ENCODE measurements at regions not wholly inside any gene's neighbourhood (a gene's known extent, or its start where the extent isn't known, plus 50 kb on each side); places are given as distances from the start of the nearest gene placed in this dataset.
A peak's percentile ranks its signal among the peaks of the same experiment; 100 is the strongest.

DNA sequence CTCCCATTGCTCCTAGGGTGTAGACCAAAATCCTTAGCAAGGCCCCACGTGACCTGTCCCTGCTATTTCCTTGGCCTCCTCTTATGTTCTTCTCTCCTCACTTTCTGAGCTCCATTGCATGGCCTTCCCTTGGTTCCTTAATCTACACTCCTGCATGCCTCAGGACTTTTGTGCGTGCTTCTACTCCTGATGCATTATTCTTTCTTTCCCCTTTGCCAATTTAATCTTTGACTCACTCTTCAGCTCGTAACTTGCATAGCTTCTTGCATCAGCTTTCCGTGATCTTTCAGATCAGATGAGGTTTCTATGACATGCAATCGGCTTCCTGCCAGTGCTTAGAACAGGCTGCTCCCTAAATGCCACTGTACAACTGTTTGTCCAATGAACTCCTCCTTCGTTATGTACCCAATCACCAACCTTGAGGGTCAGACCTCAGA is 261.6 kb upstream of the CADM1 start:
- H3K36me3 ChIP-seq (replicated peaks; ENCODE audit: low read depth, low read length), result no peaks in the 10 kb centered on the region
- no peaks in the 10 kb centered on the region for H3K27me3 ChIP-seq (ENCODE audit: low read depth, low read length)
- no peak overlapping the region for H3K4me2 ChIP-seq (ENCODE audit: low read length)
- no peak overlapping the region for H3K27ac ChIP-seq (ENCODE audit: low read length)
- no peak overlapping the region for H3K4me3 ChIP-seq (ENCODE audit: low read length)
- no peak for TF ChIP-seq EZH2phosphoT487 (IDR thresholded peaks at IDR 0.05; ENCODE audit: low read depth)
- TF ChIP-seq, protein P1, sequence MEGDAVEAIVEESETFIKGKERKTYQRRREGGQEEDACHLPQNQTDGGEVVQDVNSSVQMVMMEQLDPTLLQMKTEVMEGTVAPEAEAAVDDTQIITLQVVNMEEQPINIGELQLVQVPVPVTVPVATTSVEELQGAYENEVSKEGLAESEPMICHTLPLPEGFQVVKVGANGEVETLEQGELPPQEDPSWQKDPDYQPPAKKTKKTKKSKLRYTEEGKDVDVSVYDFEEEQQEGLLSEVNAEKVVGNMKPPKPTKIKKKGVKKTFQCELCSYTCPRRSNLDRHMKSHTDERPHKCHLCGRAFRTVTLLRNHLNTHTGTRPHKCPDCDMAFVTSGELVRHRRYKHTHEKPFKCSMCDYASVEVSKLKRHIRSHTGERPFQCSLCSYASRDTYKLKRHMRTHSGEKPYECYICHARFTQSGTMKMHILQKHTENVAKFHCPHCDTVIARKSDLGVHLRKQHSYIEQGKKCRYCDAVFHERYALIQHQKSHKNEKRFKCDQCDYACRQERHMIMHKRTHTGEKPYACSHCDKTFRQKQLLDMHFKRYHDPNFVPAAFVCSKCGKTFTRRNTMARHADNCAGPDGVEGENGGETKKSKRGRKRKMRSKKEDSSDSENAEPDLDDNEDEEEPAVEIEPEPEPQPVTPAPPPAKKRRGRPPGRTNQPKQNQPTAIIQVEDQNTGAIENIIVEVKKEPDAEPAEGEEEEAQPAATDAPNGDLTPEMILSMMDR (IDR thresholded peaks at IDR 0.05; ENCODE audit: low read depth, low read length), result no peak
- no peak overlapping the region for H2AFZ ChIP-seq (ENCODE audit: low read depth, low read length)
- no peak overlapping the region for H3K9ac ChIP-seq (ENCODE audit: low read length)
- no peaks in the 10 kb centered on the region for H4K20me1 ChIP-seq (ENCODE audit: insufficient read depth, low read length)
- H3K79me2 ChIP-seq (ENCODE audit: low read length), result no peaks in the 10 kb centered on the region
- H3K4me1 ChIP-seq (ENCODE audit: low read length), result peaks cover 8% of the 10 kb centered on the region; the same call in 1 of the 2 replicates
- no peaks in the 10 kb centered on the region for H3K9me3 ChIP-seq (ENCODE audit: insufficient read depth, low read length)

DNA sequence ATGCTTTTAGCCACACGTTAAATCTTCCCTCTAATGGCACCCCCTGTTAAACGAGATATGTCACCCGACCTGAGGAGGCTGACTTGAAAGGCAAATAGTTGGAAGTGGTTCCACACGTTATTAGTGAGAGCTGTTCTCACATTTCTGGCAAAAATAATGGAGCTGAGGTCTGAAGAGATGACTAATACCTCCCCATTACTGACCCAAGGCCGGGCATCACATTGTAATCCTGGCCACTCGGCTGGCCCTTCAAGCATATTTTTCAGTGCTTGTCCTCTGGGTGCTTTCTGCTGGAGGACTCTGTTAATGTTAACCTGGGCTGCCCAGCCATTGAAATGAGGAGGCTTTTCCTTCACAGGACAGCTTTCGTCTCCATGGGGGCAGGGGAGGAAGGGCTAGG is 260.0 kb upstream of the CADM1 start:
- H2AFZ ChIP-seq (ENCODE audit: low read depth, low read length), result no peak overlapping the region
- no peaks in the 10 kb centered on the region for H3K27me3 ChIP-seq (ENCODE audit: low read depth, low read length)
- no peak overlapping the region for H3K4me3 ChIP-seq (ENCODE audit: low read length)
- no peaks in the 10 kb centered on the region for H3K79me2 ChIP-seq (ENCODE audit: low read length)
- H3K4me2 ChIP-seq (ENCODE audit: low read length), result no peak overlapping the region
- H3K27ac ChIP-seq (ENCODE audit: low read length), result no peak overlapping the region
- no peak overlapping the region for H3K9ac ChIP-seq (ENCODE audit: low read length)
- peaks cover 8% of the 10 kb centered on the region; the same call in 1 of the 2 replicates for H3K4me1 ChIP-seq (ENCODE audit: low read length)
- TF ChIP-seq, protein P1 (IDR thresholded peaks at IDR 0.05; ENCODE audit: low read depth, low read length), result no peak
- no peak for TF ChIP-seq EZH2phosphoT487 (IDR thresholded peaks at IDR 0.05; ENCODE audit: low read depth)
- H3K9me3 ChIP-seq (ENCODE audit: insufficient read depth, low read length), result no peaks in the 10 kb centered on the region
- H4K20me1 ChIP-seq (ENCODE audit: insufficient read depth, low read length), result no peaks in the 10 kb centered on the region
- H3K36me3 ChIP-seq (replicated peaks; ENCODE audit: low read depth, low read length), result no peaks in the 10 kb centered on the region

DNA sequence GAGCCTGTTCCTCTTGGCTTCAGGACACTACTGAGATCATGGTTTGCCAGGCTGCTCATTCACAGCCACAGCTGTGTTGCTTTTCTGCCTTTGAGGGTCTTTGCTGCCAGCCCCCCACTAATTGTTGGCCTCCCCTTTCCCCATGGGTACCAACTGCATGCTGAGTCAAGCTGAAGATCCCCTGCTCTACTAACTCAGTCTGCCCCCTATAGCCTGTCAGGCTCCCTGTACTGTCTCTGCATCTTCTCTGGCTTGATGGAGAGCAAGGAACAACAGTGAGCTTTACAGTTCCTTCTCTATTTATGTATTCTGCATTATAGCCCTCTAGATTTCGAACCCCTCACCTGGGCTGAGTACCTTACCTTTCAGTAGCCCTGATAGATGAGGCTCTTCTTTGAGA is 257.6 kb upstream of the CADM1 start:
- no peaks in the 10 kb centered on the region for H3K36me3 ChIP-seq (replicated peaks; ENCODE audit: low read depth, low read length)
- no peak overlapping the region for H3K27ac ChIP-seq (ENCODE audit: low read length)
- TF ChIP-seq EZH2phosphoT487 (IDR thresholded peaks at IDR 0.05; ENCODE audit: low read depth), result no peak
- TF ChIP-seq, protein P1 (IDR thresholded peaks at IDR 0.05; ENCODE audit: low read depth, low read length), result peak; percentile 11; the same call in 1 of the 2 replicates
- no peaks in the 10 kb centered on the region for H4K20me1 ChIP-seq (ENCODE audit: insufficient read depth, low read length)
- no peak overlapping the region for H3K4me3 ChIP-seq (ENCODE audit: low read length)
- H2AFZ ChIP-seq (ENCODE audit: low read depth, low read length), result no peak overlapping the region
- H3K27me3 ChIP-seq (ENCODE audit: low read depth, low read length), result 0 out of 2 replicates have a peak, but pooled peaks cover 8% of the 10 kb centered on the region
- no peaks in the 10 kb centered on the region for H3K9me3 ChIP-seq (ENCODE audit: insufficient read depth, low read length)
- H3K9ac ChIP-seq (ENCODE audit: low read length), result no peak overlapping the region
- H3K4me1 ChIP-seq (ENCODE audit: low read length), result peaks cover 8% of the 10 kb centered on the region; the same call in 1 of the 2 replicates
- H3K79me2 ChIP-seq (ENCODE audit: low read length), result no peaks in the 10 kb centered on the region
- H3K4me2 ChIP-seq (ENCODE audit: low read length), result no peak overlapping the region

DNA sequence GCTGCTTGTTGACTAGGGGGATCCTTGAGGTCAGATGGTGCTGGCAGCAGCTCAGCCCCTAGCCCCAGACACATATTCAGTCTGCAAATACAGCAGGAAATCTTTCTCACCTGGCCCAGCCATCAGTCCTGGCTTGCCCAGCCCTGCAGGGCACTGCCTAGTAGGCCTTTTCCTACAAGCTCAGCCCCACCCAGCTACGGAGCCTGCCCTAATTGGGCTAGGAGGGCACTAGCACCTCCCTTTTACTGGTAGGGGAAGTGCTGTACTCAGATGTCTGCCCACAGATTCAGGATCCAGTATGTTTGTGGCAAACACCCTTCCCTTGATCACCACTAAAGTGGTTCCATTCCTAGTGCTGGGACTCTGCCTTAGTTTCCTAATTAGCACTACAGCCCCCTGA is 257.1 kb upstream of the CADM1 start:
- H3K27me3 ChIP-seq (ENCODE audit: low read depth, low read length), result 0 out of 2 replicates have a peak, but pooled peaks cover 9% of the 10 kb centered on the region

More for the DNA sequence above, 257.1 kb upstream of the CADM1 start:
- no peak overlapping the region for H3K4me2 ChIP-seq (ENCODE audit: low read length)
- no peak overlapping the region for H3K9ac ChIP-seq (ENCODE audit: low read length)
- H3K79me2 ChIP-seq (ENCODE audit: low read length), result no peaks in the 10 kb centered on the region
- TF ChIP-seq, protein P1 (IDR thresholded peaks at IDR 0.05; ENCODE audit: low read depth, low read length), result no peak
- no peak for TF ChIP-seq EZH2phosphoT487 (IDR thresholded peaks at IDR 0.05; ENCODE audit: low read depth)
- 0 out of 2 replicates have a peak overlapping the region, but pooled peaks have one; percentile 5 for H2AFZ ChIP-seq (ENCODE audit: low read depth, low read length)
- H3K36me3 ChIP-seq (replicated peaks; ENCODE audit: low read depth, low read length), result no peaks in the 10 kb centered on the region
- no peak overlapping the region for H3K4me3 ChIP-seq (ENCODE audit: low read length)
- no peaks in the 10 kb centered on the region for H3K9me3 ChIP-seq (ENCODE audit: insufficient read depth, low read length)
- no peak overlapping the region for H3K27ac ChIP-seq (ENCODE audit: low read length)
- peaks cover 8% of the 10 kb centered on the region; the same call in 1 of the 2 replicates for H3K4me1 ChIP-seq (ENCODE audit: low read length)
- no peaks in the 10 kb centered on the region for H4K20me1 ChIP-seq (ENCODE audit: insufficient read depth, low read length)

All from OCI-LY3 (cell line).